Suprapubic skin (tissue), 4 donors: ENCODE measurements at regions not wholly inside any gene's neighbourhood (a gene's known extent, or its start where the extent isn't known, plus 50 kb on each side); places are given as distances from the start of the nearest gene placed in this dataset.

ENCODE experiments used
- CTCF ChIP-seq, 2 donors: fragments of 200-600 bp in 1 of 2; fragments of 450-650 bp in 1 of 2; sonication (generic) in 1 of 2; IDR thresholded peaks; one replicate each; pipeline ENCODE4 v1.5.1; 2016 to 2019; ENCODE audit warnings: antibody characterized with exemption in 2 of 2, mild to moderate bottlenecking in 1 of 2, moderate library complexity in 1 of 2
- EP300 ChIP-seq: sonication (generic); formaldehyde crosslinking; IDR thresholded peaks from one replicate; pipeline ENCODE4 v1.6.1; 2017; ENCODE audit warnings: antibody characterized with exemption
- POLR2A ChIP-seq, 2 donors: fragments of 450-650 bp; IDR thresholded peaks; one replicate each; pipeline ENCODE4 v1.6.1; 2017; ENCODE audit warnings: antibody characterized with exemption in 2 of 2, mild to moderate bottlenecking in 2 of 2, moderate library complexity in 2 of 2
- POLR2AphosphoS5 ChIP-seq, 3 donors: sonication (generic); formaldehyde crosslinking; IDR thresholded peaks; one replicate each; pipeline ENCODE4 v1.6.1; 2017; ENCODE audit warnings: antibody characterized with exemption in 3 of 3

GRCh38 chr12:86572455-86572854 lies 316.3 kb upstream of the MGAT4C start:
- no peak for TF ChIP-seq CTCF (IDR thresholded peaks at IDR 0.05)
- no peak for TF ChIP-seq POLR2AphosphoS5 (IDR thresholded peaks at IDR 0.05)
- TF ChIP-seq POLR2A (IDR thresholded peaks at IDR 0.05), result no peak
- no peak for TF ChIP-seq EP300
